Hindlimb muscle (tissue), 1 donor: ENCODE measurements at regions not wholly inside any gene's neighbourhood (a gene's known extent, or its start where the extent isn't known, plus 50 kb on each side); places are given as distances from the start of the nearest gene placed in this dataset.

Experiments used
- DNase-seq: peaks from one replicate; pipeline ENCODE4 v3.0.0-alpha.2; 2013

DNA sequence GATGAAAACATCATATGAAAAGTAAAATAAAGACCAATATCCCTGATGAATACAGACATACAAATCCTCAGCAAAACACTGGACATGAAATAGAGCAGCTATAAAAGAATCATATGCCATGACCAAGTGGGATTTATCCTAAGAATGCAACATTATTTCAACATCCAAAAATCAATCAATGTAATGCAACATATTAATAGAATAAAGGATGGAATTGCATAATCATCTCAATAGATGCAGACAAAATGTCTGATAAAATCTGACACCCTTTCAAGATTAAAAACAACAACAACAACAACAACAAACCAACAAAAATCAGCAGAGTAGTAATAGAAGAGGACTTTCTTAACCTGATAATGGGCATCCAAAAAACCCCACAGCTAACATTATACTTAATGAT, 63.8 kb upstream of the IL1R1 start:
- DNase-seq = no peak

- DNase-seq = no peak
These were observed 61.9 kb upstream of the IL1R1 start for GRCh38 chr2:102080451-102081242.

- DNase-seq = no peak
These were observed 61.4 kb upstream of the IL1R1 start for GRCh38 chr2:102081243-102081522.

DNA sequence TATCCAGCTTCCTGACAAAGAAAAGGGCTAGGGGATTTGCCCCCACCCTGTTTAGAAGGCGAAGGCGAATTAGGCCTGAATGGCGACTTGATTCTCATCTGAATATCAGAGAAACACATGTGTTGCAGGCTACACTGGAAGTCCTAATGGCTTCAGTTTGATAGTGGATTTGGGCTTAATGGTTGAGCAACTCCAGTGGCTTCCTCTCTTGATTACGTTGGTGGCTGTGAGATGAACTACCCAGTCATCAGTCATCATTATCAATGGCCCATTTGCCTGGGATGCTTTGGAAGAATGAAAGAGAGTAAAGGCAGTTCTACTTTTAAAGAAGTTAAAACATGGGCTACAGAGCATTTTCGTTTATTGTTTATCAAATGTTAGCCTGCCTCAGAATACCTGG, 60.9 kb upstream of the IL1R1 start:
- no peak for DNase-seq

- DNase-seq = peak; percentile 69
These were observed 59.8 kb upstream of the IL1R1 start for GRCh38 chr2:102082571-102083392.

- no peak for DNase-seq
These were observed 59.2 kb upstream of the IL1R1 start for GRCh38 chr2:102083393-102083703.

DNA sequence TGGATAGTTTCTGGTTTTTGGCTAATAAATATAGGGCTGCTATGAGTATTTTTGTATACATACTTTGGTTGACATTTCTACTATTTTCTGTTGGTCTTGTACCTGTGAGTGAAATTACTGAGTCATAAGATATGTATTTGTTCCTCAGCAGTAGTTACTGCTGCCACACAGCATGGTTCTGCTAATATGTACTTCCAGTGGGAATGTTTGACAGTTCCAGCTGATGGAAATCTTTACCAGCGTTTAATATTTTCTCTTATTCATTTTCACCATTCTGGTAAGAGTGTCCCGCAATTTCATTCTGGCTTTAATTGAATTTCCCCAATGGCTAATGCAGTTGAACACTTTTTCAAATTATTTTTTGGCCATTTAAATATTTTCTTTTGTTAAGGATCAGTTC, 57.9 kb upstream of the IL1R1 start:
- DNase-seq = no peak

DNA sequence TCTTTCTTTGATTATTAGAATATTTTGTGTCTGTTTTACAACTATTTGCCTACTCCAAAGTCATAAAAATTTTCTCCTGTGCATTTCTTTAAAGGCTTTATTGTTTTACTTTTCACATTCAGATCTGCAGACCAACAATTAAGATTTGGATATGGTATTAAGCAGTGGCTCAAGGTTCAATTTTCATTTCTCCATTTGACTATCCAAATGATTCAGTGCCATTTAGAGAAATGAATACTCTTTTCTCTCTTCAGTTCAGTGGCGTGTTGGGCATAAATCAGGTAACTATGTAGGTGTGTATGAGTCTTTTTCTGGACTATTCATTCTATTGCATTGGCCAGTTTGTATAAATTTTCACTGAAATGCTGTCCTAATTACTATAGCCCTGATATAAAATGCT, 57.3 kb upstream of the IL1R1 start:
- no peak for DNase-seq

DNA sequence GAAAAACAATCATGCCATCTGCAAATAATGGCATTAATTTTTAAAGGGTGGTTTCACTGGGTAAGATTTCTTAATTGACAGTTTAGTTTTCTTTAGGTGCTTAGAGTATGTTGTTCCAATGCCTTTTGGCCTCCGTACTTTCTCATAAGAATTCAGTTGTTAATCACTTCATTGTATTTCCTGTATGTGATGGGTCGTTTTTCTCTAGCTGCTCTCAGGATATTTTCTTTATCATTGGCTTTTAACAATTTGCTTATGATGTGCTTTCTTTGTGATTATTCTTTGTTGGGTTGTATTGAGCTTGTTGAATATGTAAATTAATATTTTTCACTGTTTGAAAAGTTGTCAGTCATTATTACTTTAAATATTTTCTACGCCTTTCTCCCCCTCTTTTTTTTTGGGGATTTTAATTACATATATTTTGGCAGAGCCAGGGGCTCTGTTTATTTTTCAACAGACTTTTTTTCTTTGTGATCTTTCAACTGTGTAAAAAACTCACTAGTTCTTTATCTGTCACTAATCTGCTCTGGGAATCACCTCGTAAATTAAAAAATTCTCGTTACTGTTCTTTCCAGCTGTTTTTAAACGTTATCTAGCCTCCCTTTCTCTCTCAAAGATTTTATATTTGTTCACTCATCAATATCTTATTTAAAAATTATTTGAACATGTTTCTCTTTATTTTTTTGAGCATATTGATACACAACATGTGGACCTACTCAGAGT, 56.2 kb upstream of the IL1R1 start:
- DNase-seq = no peak

GRCh38 chr2:102091121-102091520, 51.4 kb upstream of the IL1R1 start:
- DNase-seq = no peak

- DNase-seq = no peak
These were observed 50.6 kb upstream of the IL1R1 start for GRCh38 chr2:102091908-102092307.

GRCh38 chr2:102092535-102092934, 50.0 kb upstream of the IL1R1 start:
- no peak for DNase-seq
